CD4-positive, CD25-positive, alpha-beta regulatory T cell (primary cell): ENCODE measurements at regions not wholly inside any gene's neighbourhood (a gene's known extent, or its start where the extent isn't known, plus 50 kb on each side); places are given as distances from the start of the nearest gene placed in this dataset.

Experiments used
- ATAC-seq, 2 donors: fragments of 150-1000 bp; cut with Tn5 transposase; one replicate each; pipeline ENCODE4 v1.10.0; 2021; ENCODE audit warnings: low read depth in 2 of 2, moderate number of reproducible peaks in 2 of 2, moderate library complexity in 1 of 2
- DNase-seq, 3 donors: peaks; one replicate each; pipeline versions ENCODE4 v3.0.0 to v3.0.0-alpha.2; 2012 to 2022; ENCODE audit warnings: mixed read lengths in 1 of 3
- H3K27ac ChIP-seq: one replicate; pipeline ENCODE4 v1.7.0; 2013; ENCODE audit warnings: mild to moderate bottlenecking, low read length; ENCODE audit not compliant: insufficient read depth, poor library complexity, severe bottlenecking
- H3K27me3 ChIP-seq: one replicate; pipeline ENCODE4 v1.7.0; 2013; ENCODE audit warnings: low read length; ENCODE audit not compliant: control insufficient read depth, insufficient read depth
- H3K36me3 ChIP-seq: one replicate; pipeline ENCODE4 v1.7.0; 2013; ENCODE audit warnings: mild to moderate bottlenecking, low read length, moderate library complexity; ENCODE audit not compliant: control insufficient read depth, insufficient read depth
- H3K4me1 ChIP-seq: 2 replicates; pipeline ENCODE4 v1.7.0; 2013; ENCODE audit warnings: mild to moderate bottlenecking, low read length; ENCODE audit not compliant: insufficient read depth, control insufficient read depth, poor library complexity, severe bottlenecking
- H3K4me3 ChIP-seq: one replicate; pipeline ENCODE4 v1.7.0; 2013; ENCODE audit warnings: low read depth, mild to moderate bottlenecking, low read length, moderate library complexity
- H3K9me3 ChIP-seq, 2 experiments: 1 replicate in 1 of 2; 2 replicates in 1 of 2; pipeline ENCODE4 v1.7.0; 2013; ENCODE audit warnings: low read length in 2 of 2, mild to moderate bottlenecking in 1 of 2, moderate library complexity in 1 of 2; ENCODE audit not compliant: control insufficient read depth in 2 of 2
- H3K27ac Mint-ChIP-seq, 3 donors: one replicate each; pipeline ENCODE4 v1.8.0; 2020 to 2022; ENCODE audit warnings: mild to moderate bottlenecking in 3 of 3, mixed read lengths in 3 of 3, moderate library complexity in 2 of 3
- H3K27me3 Mint-ChIP-seq: one replicate; pipeline ENCODE4 v1.8.0; 2022; ENCODE audit warnings: mild to moderate bottlenecking, mixed read lengths
- H3K36me3 Mint-ChIP-seq: one replicate; pipeline ENCODE4 v1.8.0; 2020; ENCODE audit warnings: mixed read lengths
- H3K4me1 Mint-ChIP-seq, 4 donors: one replicate each; pipeline ENCODE4 v1.8.0; 2020 to 2022; ENCODE audit warnings: mixed read lengths in 4 of 4, mild to moderate bottlenecking in 1 of 4
- H3K4me3 Mint-ChIP-seq, 4 donors: one replicate each; pipeline ENCODE4 v1.8.0; 2020 to 2022; ENCODE audit warnings: mild to moderate bottlenecking in 4 of 4, mixed read lengths in 4 of 4, moderate library complexity in 3 of 4
- H3K9me3 Mint-ChIP-seq, 7 donors: one replicate each; pipeline ENCODE4 v1.8.0; 2020 to 2022; ENCODE audit warnings: mixed read lengths in 7 of 7, mild to moderate bottlenecking in 3 of 7, moderate library complexity in 2 of 7

GRCh38 chr2:78068808-78069207 is 546.6 kb upstream of the LRRTM4 start:
- Mint-ChIP-seq H3K36me3 (no peaks in the 10 kb centered on the region), H3K27ac (no peak overlapping the region), H3K27me3 (no peaks in the 10 kb centered on the region), H3K4me3 (no peak overlapping the region), H3K9me3 (peaks cover 0 to 25% (median 6%) of the 10 kb centered on the region in 7 donors), H3K4me1 (no peaks in the 10 kb centered on the region)
- Histone ChIP-seq H3K36me3 (no peaks in the 10 kb centered on the region), H3K27ac (no peak overlapping the region), H3K4me3 (no peak overlapping the region), H3K9me3 (no peaks in the 10 kb centered on the region), H3K4me1 (no peaks in the 10 kb centered on the region), H3K27me3 (no peaks in the 10 kb centered on the region)
- ATAC-seq (no peak), DNase-seq (no peak)

- peaks cover 0 to 5% (median 0%) of the 10 kb centered on the region in 4 donors for H3K4me1 Mint-ChIP-seq
- no peaks in the 10 kb centered on the region for H3K36me3 ChIP-seq
- ATAC-seq (no peak), DNase-seq (no peak)
- no peaks in the 10 kb centered on the region for H3K27me3 Mint-ChIP-seq
- H3K4me3 Mint-ChIP-seq = no peak overlapping the region
- no peaks in the 10 kb centered on the region for H3K27me3 ChIP-seq
- no peaks in the 10 kb centered on the region for H3K4me1 ChIP-seq
- H3K27ac Mint-ChIP-seq = no peak overlapping the region
- H3K4me3 ChIP-seq = no peak overlapping the region
- H3K9me3 Mint-ChIP-seq = peaks cover 4 to 33% (median 8%) of the 10 kb centered on the region in 7 donors
- no peaks in the 10 kb centered on the region for H3K9me3 ChIP-seq
- H3K36me3 Mint-ChIP-seq = no peaks in the 10 kb centered on the region
- H3K27ac ChIP-seq = no peak overlapping the region
Observed at GRCh38 chr2:78070693-78071092, 548.5 kb upstream of the LRRTM4 start.

- H3K36me3 ChIP-seq = no peaks in the 10 kb centered on the region
- DNase-seq = no peak
- no peak overlapping the region for H3K4me3 Mint-ChIP-seq
- H3K27me3 ChIP-seq = no peaks in the 10 kb centered on the region
- H3K4me3 ChIP-seq = no peak overlapping the region
- H3K9me3 ChIP-seq = no peaks in the 10 kb centered on the region
- H3K36me3 Mint-ChIP-seq = no peaks in the 10 kb centered on the region
- no peak overlapping the region for H3K27ac Mint-ChIP-seq
- no peak overlapping the region for H3K27ac ChIP-seq
- no peaks in the 10 kb centered on the region for H3K4me1 ChIP-seq
- no peak for ATAC-seq
- H3K4me1 Mint-ChIP-seq = peaks cover 0 to 5% (median 0%) of the 10 kb centered on the region in 4 donors
- peaks cover 4 to 49% (median 13%) of the 10 kb centered on the region in 7 donors for H3K9me3 Mint-ChIP-seq
- no peaks in the 10 kb centered on the region for H3K27me3 Mint-ChIP-seq
Observed at GRCh38 chr2:78077633-78078032, 555.5 kb upstream of the LRRTM4 start.

- peaks cover 2 to 46% (median 11%) of the 10 kb centered on the region in 7 donors for H3K9me3 Mint-ChIP-seq
- Histone ChIP-seq H3K4me3 (no peak overlapping the region), H3K36me3 (no peaks in the 10 kb centered on the region), H3K27me3 (no peaks in the 10 kb centered on the region), H3K4me1 (no peaks in the 10 kb centered on the region), H3K9me3 (peaks cover 0 to 4% of the 10 kb centered on the region in 2 experiments), H3K27ac (no peak overlapping the region)
- no peak overlapping the region for H3K27ac Mint-ChIP-seq
- H3K4me3 Mint-ChIP-seq = no peak overlapping the region
- no peak for ATAC-seq
- no peak for DNase-seq
- H3K4me1 Mint-ChIP-seq = no peaks in the 10 kb centered on the region
- no peaks in the 10 kb centered on the region for H3K36me3 Mint-ChIP-seq
- no peaks in the 10 kb centered on the region for H3K27me3 Mint-ChIP-seq
Observed at GRCh38 chr2:78082555-78082954, 560.4 kb upstream of the LRRTM4 start.

GRCh38 chr2:78093436-78093835 is 571.3 kb upstream of the LRRTM4 start:
- H3K27ac ChIP-seq = no peak overlapping the region
- Mint-ChIP-seq H3K4me3 (no peak overlapping the region), H3K27ac (no peak overlapping the region), H3K4me1 (no peaks in the 10 kb centered on the region), H3K27me3 (no peaks in the 10 kb centered on the region), H3K9me3 (peaks cover 0 to 14% (median 8%) of the 10 kb centered on the region in 7 donors), H3K36me3 (no peaks in the 10 kb centered on the region)
- H3K4me3 ChIP-seq = no peak overlapping the region
- ATAC-seq = no peak
- H3K36me3 ChIP-seq = no peaks in the 10 kb centered on the region
- H3K27me3 ChIP-seq = no peaks in the 10 kb centered on the region
- DNase-seq = no peak
- no peaks in the 10 kb centered on the region for H3K4me1 ChIP-seq
- no peaks in the 10 kb centered on the region for H3K9me3 ChIP-seq

- no peaks in the 10 kb centered on the region for H3K36me3 Mint-ChIP-seq
- Histone ChIP-seq H3K27ac (no peak overlapping the region), H3K27me3 (no peaks in the 10 kb centered on the region), H3K36me3 (no peaks in the 10 kb centered on the region), H3K4me3 (no peak overlapping the region), H3K9me3 (peaks cover 0 to 46% of the 10 kb centered on the region in 2 experiments), H3K4me1 (no peaks in the 10 kb centered on the region)
- H3K27ac Mint-ChIP-seq = no peak overlapping the region
- no peak overlapping the region for H3K4me3 Mint-ChIP-seq
- DNase-seq (no peak), ATAC-seq (no peak)
- H3K9me3 Mint-ChIP-seq = peaks cover 0 to 40% (median 14%) of the 10 kb centered on the region in 7 donors
- no peaks in the 10 kb centered on the region for H3K4me1 Mint-ChIP-seq
- H3K27me3 Mint-ChIP-seq = no peaks in the 10 kb centered on the region
Observed at GRCh38 chr2:78109272-78109671, 587.1 kb upstream of the LRRTM4 start.

- Mint-ChIP-seq H3K4me1 (no peaks in the 10 kb centered on the region), H3K36me3 (no peaks in the 10 kb centered on the region), H3K4me3 (no peak overlapping the region), H3K27me3 (no peaks in the 10 kb centered on the region), H3K27ac (no peak overlapping the region), H3K9me3 (peaks cover 3 to 28% (median 9%) of the 10 kb centered on the region in 7 donors)
- ATAC-seq (no peak), DNase-seq (no peak)
- no peaks in the 10 kb centered on the region for H3K36me3 ChIP-seq
- H3K27ac ChIP-seq = no peak overlapping the region
- H3K9me3 ChIP-seq = peaks cover 2 to 7% of the 10 kb centered on the region in 2 experiments
- H3K27me3 ChIP-seq = no peaks in the 10 kb centered on the region
- H3K4me3 ChIP-seq = no peak overlapping the region
- H3K4me1 ChIP-seq = no peaks in the 10 kb centered on the region
Observed at GRCh38 chr2:78115291-78115690, 593.1 kb upstream of the LRRTM4 start.

- H3K36me3 Mint-ChIP-seq = no peaks in the 10 kb centered on the region
- H3K27me3 Mint-ChIP-seq = no peaks in the 10 kb centered on the region
- Histone ChIP-seq H3K4me3 (no peak overlapping the region), H3K9me3 (peaks cover 0 to 2% of the 10 kb centered on the region in 2 experiments), H3K4me1 (no peaks in the 10 kb centered on the region), H3K27ac (no peak overlapping the region), H3K27me3 (no peaks in the 10 kb centered on the region), H3K36me3 (no peaks in the 10 kb centered on the region)
- H3K9me3 Mint-ChIP-seq = peaks cover 3 to 22% (median 8%) of the 10 kb centered on the region in 7 donors
- H3K4me3 Mint-ChIP-seq = no peak overlapping the region
- ATAC-seq (no peak), DNase-seq (no peak)
- no peak overlapping the region for H3K27ac Mint-ChIP-seq
- H3K4me1 Mint-ChIP-seq = no peaks in the 10 kb centered on the region
Observed at GRCh38 chr2:78118037-78118436, 595.9 kb upstream of the LRRTM4 start.
